ENCODE measurements at regions not wholly inside any gene's neighbourhood (a gene's known extent, or its start where the extent isn't known, plus 50 kb on each side); places are given as distances from the start of the nearest gene placed in this dataset.

DNA sequence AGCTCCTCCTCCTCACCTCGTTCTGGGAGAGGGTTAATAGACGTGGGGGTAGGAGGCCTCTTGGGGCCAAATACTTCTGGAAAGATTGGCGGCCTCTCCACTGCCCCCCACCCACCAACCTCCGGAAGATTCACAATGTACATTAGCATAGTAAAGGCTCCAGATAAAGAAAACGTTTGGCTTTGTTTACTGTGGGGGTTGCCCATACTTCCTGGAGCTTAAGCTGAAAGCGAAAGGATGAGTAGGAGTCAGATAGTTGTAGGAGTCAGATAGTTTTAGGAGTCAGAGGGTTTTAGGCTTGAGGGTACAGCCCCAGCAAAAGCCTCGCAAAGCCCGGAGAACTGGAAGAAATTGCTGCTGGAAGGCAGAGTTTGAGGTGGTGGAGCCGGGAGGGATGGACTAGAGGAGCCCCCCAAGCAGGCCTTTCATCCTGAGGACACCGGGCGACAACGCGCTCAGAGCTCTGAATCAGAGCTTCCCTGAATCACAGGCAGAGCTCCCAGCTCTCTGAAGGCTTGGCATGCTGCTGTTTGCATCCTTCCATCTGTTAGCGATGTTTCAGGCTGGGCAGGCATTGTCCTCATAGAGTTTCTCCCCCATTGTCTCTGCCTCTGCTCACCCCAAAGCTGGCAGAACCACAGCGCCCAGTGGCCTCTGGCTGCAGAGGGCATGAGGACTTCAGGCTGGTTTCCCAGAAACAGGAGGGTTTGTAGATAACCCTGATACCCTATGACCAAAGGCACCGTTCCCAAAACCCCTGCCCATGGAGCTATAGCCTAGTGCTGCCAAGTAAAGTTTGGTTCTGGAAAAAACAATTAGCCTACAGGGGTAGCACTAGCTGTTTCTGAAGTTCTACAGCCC lies 280.7 kb downstream of the BCOR start (continued):
- TF ChIP-seq, protein P1, sequence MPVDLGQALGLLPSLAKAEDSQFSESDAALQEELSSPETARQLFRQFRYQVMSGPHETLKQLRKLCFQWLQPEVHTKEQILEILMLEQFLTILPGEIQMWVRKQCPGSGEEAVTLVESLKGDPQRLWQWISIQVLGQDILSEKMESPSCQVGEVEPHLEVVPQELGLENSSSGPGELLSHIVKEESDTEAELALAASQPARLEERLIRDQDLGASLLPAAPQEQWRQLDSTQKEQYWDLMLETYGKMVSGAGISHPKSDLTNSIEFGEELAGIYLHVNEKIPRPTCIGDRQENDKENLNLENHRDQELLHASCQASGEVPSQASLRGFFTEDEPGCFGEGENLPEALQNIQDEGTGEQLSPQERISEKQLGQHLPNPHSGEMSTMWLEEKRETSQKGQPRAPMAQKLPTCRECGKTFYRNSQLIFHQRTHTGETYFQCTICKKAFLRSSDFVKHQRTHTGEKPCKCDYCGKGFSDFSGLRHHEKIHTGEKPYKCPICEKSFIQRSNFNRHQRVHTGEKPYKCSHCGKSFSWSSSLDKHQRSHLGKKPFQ (tag by site-specific recombination; IDR thresholded peaks at IDR 0.05): no peak
- TF ChIP-seq ZNF596 (tag by site-specific recombination; IDR thresholded peaks at IDR 0.05): no peak

DNA sequence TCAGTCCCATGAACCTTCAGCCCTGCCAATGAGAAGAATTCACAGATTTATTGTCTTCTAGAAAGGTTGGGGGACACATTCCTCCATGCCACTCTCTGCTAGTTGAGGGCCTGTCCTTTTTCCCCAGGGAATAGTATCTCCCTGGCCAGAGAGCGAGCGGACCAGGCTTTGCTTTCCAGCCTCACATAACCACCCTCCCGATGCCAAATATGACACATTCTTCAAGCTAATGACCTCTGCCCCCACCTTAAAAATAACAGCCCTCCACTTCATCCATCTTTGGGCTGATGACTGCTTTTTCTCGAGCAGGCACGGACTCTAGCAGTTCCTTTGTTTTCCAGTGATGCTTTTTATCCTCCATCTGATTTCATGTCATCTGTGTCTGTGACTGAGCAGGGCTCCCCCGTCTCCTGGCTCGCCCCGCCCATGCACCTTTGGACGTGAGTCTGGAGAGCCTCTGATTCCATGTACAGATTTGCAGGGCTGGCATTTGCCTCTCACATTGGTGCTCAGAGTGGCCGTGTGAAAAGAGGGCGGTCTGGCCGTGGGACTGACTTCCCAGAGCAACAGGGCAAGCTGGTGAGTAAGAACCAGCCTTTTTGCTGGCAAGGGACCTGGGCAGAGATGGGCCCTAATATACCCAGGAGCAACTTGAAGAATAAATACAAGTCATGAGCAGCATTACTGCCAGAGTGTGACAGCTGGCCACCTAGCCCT lies 279.8 kb downstream of the BCOR start:
- no peak overlapping the region for H3K27ac ChIP-seq (ENCODE audit: extremely low read depth, low read depth, low read length)
- H3K4me3 ChIP-seq (ENCODE audit: low read depth, low read length): no peak overlapping the region
- TF ChIP-seq, protein P2, sequence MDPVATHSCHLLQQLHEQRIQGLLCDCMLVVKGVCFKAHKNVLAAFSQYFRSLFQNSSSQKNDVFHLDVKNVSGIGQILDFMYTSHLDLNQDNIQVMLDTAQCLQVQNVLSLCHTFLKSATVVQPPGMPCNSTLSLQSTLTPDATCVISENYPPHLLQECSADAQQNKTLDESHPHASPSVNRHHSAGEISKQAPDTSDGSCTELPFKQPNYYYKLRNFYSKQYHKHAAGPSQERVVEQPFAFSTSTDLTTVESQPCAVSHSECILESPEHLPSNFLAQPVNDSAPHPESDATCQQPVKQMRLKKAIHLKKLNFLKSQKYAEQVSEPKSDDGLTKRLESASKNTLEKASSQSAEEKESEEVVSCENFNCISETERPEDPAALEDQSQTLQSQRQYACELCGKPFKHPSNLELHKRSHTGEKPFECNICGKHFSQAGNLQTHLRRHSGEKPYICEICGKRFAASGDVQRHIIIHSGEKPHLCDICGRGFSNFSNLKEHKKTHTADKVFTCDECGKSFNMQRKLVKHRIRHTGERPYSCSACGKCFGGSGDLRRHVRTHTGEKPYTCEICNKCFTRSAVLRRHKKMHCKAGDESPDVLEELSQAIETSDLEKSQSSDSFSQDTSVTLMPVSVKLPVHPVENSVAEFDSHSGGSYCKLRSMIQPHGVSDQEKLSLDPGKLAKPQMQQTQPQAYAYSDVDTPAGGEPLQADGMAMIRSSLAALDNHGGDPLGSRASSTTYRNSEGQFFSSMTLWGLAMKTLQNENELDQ (tag by site-specific recombination; IDR thresholded peaks at IDR 0.05; ENCODE audit: low read depth): no peak
- TF ChIP-seq ZNF132 (tag by site-specific recombination; IDR thresholded peaks at IDR 0.05; ENCODE audit: borderline replicate concordance): no peak
- TF ChIP-seq ZNF140 (tag by site-specific recombination; IDR thresholded peaks at IDR 0.05): no peak
- TF ChIP-seq, protein P3, sequence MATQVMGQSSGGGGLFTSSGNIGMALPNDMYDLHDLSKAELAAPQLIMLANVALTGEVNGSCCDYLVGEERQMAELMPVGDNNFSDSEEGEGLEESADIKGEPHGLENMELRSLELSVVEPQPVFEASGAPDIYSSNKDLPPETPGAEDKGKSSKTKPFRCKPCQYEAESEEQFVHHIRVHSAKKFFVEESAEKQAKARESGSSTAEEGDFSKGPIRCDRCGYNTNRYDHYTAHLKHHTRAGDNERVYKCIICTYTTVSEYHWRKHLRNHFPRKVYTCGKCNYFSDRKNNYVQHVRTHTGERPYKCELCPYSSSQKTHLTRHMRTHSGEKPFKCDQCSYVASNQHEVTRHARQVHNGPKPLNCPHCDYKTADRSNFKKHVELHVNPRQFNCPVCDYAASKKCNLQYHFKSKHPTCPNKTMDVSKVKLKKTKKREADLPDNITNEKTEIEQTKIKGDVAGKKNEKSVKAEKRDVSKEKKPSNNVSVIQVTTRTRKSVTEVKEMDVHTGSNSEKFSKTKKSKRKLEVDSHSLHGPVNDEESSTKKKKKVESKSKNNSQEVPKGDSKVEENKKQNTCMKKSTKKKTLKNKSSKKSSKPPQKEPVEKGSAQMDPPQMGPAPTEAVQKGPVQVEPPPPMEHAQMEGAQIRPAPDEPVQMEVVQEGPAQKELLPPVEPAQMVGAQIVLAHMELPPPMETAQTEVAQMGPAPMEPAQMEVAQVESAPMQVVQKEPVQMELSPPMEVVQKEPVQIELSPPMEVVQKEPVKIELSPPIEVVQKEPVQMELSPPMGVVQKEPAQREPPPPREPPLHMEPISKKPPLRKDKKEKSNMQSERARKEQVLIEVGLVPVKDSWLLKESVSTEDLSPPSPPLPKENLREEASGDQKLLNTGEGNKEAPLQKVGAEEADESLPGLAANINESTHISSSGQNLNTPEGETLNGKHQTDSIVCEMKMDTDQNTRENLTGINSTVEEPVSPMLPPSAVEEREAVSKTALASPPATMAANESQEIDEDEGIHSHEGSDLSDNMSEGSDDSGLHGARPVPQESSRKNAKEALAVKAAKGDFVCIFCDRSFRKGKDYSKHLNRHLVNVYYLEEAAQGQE (tag by site-specific recombination; IDR thresholded peaks at IDR 0.05): no peak
- no peak for TF ChIP-seq ZNF175 (tag by site-specific recombination; IDR thresholded peaks at IDR 0.05)
- TF ChIP-seq HOXC10 (CRISPR knock-in tag; IDR thresholded peaks at IDR 0.05): no peak
- TF ChIP-seq ZSCAN18 (tag by site-specific recombination; IDR thresholded peaks at IDR 0.05): no peak
- TF ChIP-seq ZNF791 (tag by site-specific recombination; IDR thresholded peaks at IDR 0.05): no peak
- no peak for TF ChIP-seq YY1 (tag by site-specific recombination; IDR thresholded peaks at IDR 0.05)
- no peak for TF ChIP-seq KLF7 (tag by site-specific recombination; IDR thresholded peaks at IDR 0.05; ENCODE audit: borderline replicate concordance)
- no peak for TF ChIP-seq ZNF747 (tag by site-specific recombination; IDR thresholded peaks at IDR 0.05)
- no peaks in the 10 kb centered on the region for H3K4me1 ChIP-seq (ENCODE audit: control insufficient read depth, insufficient read depth, low read length)
- no peaks in the 10 kb centered on the region for H3K36me3 ChIP-seq (ENCODE audit: control insufficient read depth in 2 of 2, insufficient read depth in 1 of 2, low read length in 2 of 2)
- no peaks in the 10 kb centered on the region for H3K9me3 ChIP-seq (ENCODE audit: control insufficient read depth, insufficient read depth, low read depth, low read length)
- ChIA-PET CTCF (interaction anchor here (0.6 to 0.7 kb wide), 2 partner anchors 48 to 97 kb away, joined by 3 read pairs; no protein-coding TSS in a partner anchor), POLR2A (interaction anchor here (0.6 kb wide), 1 partner anchor 8 kb away, joined by 3 read pairs; no protein-coding TSS in a partner anchor)

Data from HEK293 (cell line).